IMR-90 (cell line): ENCODE measurements at regions not wholly inside any gene's neighbourhood (a gene's known extent, or its start where the extent isn't known, plus 50 kb on each side); places are given as distances from the start of the nearest gene placed in this dataset.

Source experiments
- ATAC-seq: fragments of 200-7000 bp; cut with Tn5 transposase; 2 replicates; pipeline ENCODE4 v1.9.1; 2020; ENCODE audit warnings: low read depth, mild to moderate bottlenecking, moderate library complexity
- BruUV-seq: library from RNA; stranded (reverse); fragments of 400-500 nt; replicated peaks from 2 replicates; lab custom pipeline; 2021; lab: Mats Ljungman, UMichigan
- CTCF ChIA-PET: fragments of 300-600 bp; formaldehyde crosslinking; extraction: SDS; loops from one replicate; lab custom pipeline; 2021; ENCODE audit warnings: antibody characterized with exemption; lab: Yijun Ruan, JAX
- POLR2A ChIA-PET: fragments of 300-600 bp; sonication (Branson Sonifier 250); formaldehyde crosslinking; loops from one replicate; lab custom pipeline; 2022; ENCODE audit warnings: antibody characterized with exemption; ENCODE audit not compliant: unreplicated experiment; lab: Charles Lee
- DNase-seq: peaks from one replicate; pipeline ENCODE4 v3.0.0; 2013
- H2AFZ ChIP-seq: replicated peaks from 2 replicates; pipeline ENCODE3; 2013; ENCODE audit warnings: low read length, mild to moderate bottlenecking; ENCODE audit not compliant: poor library complexity
- H2AK5ac ChIP-seq: 2 replicates; pipeline ENCODE4 v1.6.1; 2013; ENCODE audit warnings: low read depth, low read length, inconsistent platforms
- H2AK9ac ChIP-seq: replicated peaks from 2 replicates; pipeline ENCODE3; 2013; ENCODE audit warnings: mild to moderate bottlenecking, low read depth, low read length, moderate library complexity; ENCODE audit not compliant: poor library complexity
- H2BK120ac ChIP-seq: 2 replicates; pipeline ENCODE4 v1.6.1; 2013; ENCODE audit warnings: low read depth, low read length, inconsistent platforms
- H2BK15ac ChIP-seq: 3 replicates; pipeline ENCODE4 v1.6.1; 2013; ENCODE audit warnings: low read depth, low read length, inconsistent platforms
- H2BK20ac ChIP-seq: 2 replicates; pipeline ENCODE4 v1.6.1; 2013; ENCODE audit warnings: low read depth, mild to moderate bottlenecking, inconsistent platforms, low read length, moderate library complexity
- H2BK5ac ChIP-seq: 2 replicates; pipeline ENCODE4 v1.6.1; 2013; ENCODE audit warnings: mild to moderate bottlenecking, low read depth, low read length, inconsistent platforms; ENCODE audit not compliant: poor library complexity, severe bottlenecking
- H3K14ac ChIP-seq: replicated peaks from 2 replicates; pipeline ENCODE4 v1.6.1; 2013; ENCODE audit warnings: low read depth, low read length, inconsistent platforms
- H3K18ac ChIP-seq: 2 replicates; pipeline ENCODE4 v1.6.1; 2013; ENCODE audit warnings: low read depth, low read length, control low read depth
- H3K23ac ChIP-seq: 2 replicates; pipeline ENCODE4 v1.6.1; 2013; ENCODE audit warnings: low read depth, low read length, inconsistent platforms
- H3K27ac ChIP-seq: 2 replicates; pipeline ENCODE4 v1.5.1; 2013; ENCODE audit warnings: mild to moderate bottlenecking, control low read depth, low read length; ENCODE audit not compliant: insufficient read depth
- H3K27me3 ChIP-seq: 2 replicates; pipeline ENCODE4 v1.6.1; 2013; ENCODE audit warnings: low read length; ENCODE audit not compliant: control insufficient read depth, insufficient read depth
- H3K36me3 ChIP-seq: 2 replicates; pipeline ENCODE4 v1.6.1; 2013; ENCODE audit warnings: low read length, mixed read lengths; ENCODE audit not compliant: control insufficient read depth, insufficient read depth
- H3K4ac ChIP-seq: 2 replicates; pipeline ENCODE4 v1.6.1; 2013; ENCODE audit warnings: low read depth, low read length, inconsistent platforms
- H3K4me1 ChIP-seq: 2 replicates; pipeline ENCODE4 v1.6.1; 2013; ENCODE audit warnings: low read length, mixed read lengths; ENCODE audit not compliant: control insufficient read depth, insufficient read depth
- H3K4me2 ChIP-seq: 2 replicates; pipeline ENCODE4 v1.6.1; 2013; ENCODE audit warnings: low read depth, mild to moderate bottlenecking, control low read depth, low read length, moderate library complexity
- H3K4me3 ChIP-seq: 2 replicates; pipeline ENCODE4 v1.5.1; 2013; ENCODE audit warnings: low read depth, mild to moderate bottlenecking, control low read depth, low read length, moderate library complexity; ENCODE audit not compliant: insufficient read depth
- H3K56ac ChIP-seq: 2 replicates; pipeline ENCODE4 v1.6.1; 2013; ENCODE audit warnings: low read length, inconsistent platforms; ENCODE audit not compliant: insufficient read depth; ENCODE audit errors: extremely low read depth
- H3K79me1 ChIP-seq, 2 experiments: 2 replicates each; pipeline ENCODE4 v1.6.1; 2013; ENCODE audit warnings: low read length in 2 of 2, inconsistent platforms in 1 of 2, low read depth in 1 of 2
- H3K9ac ChIP-seq: 2 replicates; pipeline ENCODE4 v1.6.1; 2013; ENCODE audit warnings: low read depth, low read length, control low read depth
- H3K9me1 ChIP-seq: 2 replicates; pipeline ENCODE4 v1.6.1; 2013; ENCODE audit warnings: low read length, inconsistent platforms; ENCODE audit not compliant: insufficient read depth
- H3K9me3 ChIP-seq: 2 replicates; pipeline ENCODE4 v1.6.1; 2013; ENCODE audit warnings: low read length; ENCODE audit not compliant: control insufficient read depth, insufficient read depth
- H4K20me1 ChIP-seq: 2 replicates; pipeline ENCODE4 v1.6.1; 2013; ENCODE audit warnings: low read length, inconsistent platforms; ENCODE audit not compliant: insufficient read depth
- H4K5ac ChIP-seq: 2 replicates; pipeline ENCODE4 v1.6.1; 2013; ENCODE audit warnings: mild to moderate bottlenecking, low read depth, low read length, control low read depth
- H4K8ac ChIP-seq, 2 experiments: 2 replicates each; pipeline ENCODE4 v1.6.1; 2013; ENCODE audit warnings: low read depth in 2 of 2, low read length in 2 of 2, control low read depth in 1 of 2, inconsistent platforms in 1 of 2
- H4K91ac ChIP-seq: 2 replicates; pipeline ENCODE4 v1.6.1; 2013; ENCODE audit warnings: low read depth, low read length, inconsistent platforms; ENCODE audit not compliant: insufficient read depth
- FOS ChIP-seq: fragments of 150-350 bp; IDR thresholded peaks from 2 replicates; pipeline ENCODE4 v1.6.1; 2016; ENCODE audit warnings: low read depth, low read length
- MAFK ChIP-seq: IDR thresholded peaks from 2 replicates; pipeline ENCODE4 v1.6.1; 2012; ENCODE audit warnings: low read depth, low read length, improper control_type of control experiment
- RCOR1 ChIP-seq: IDR thresholded peaks from 2 replicates; pipeline ENCODE4 v1.6.1; 2012; ENCODE audit warnings: mild to moderate bottlenecking, low read length, improper control_type of control experiment; ENCODE audit not compliant: insufficient replicate concordance
- WGBS, 2 experiments: methylation state at CpG; one replicate each; pipeline versions ENCODE4 v1.1.5 to v1.1.7; 2013; ENCODE audit warnings: missing lambda C conversion rate in 2 of 2; ENCODE audit not compliant: insufficient read length in 1 of 2; ENCODE audit errors: extremely low coverage in 2 of 2; 5-methylcytosine and 5-hydroxymethylcytosine counted together
- dilution Hi-C: fragments of 300-500 bp; cut with HindIII; formaldehyde crosslinking; loops from one replicate; pipeline ENCODE4 v1.14.3; 2018; ENCODE audit warnings: low sequenced_read_pairs; ENCODE audit not compliant: unreplicated experiment
- in situ Hi-C: fragments of 300-500 bp; cut with MboI; formaldehyde crosslinking; loops from 3 replicates; pipeline ENCODE4 v1.14.3; 2019; ENCODE audit warnings: low sequenced_read_pairs, inconsistent platforms, mixed read lengths
- intact Hi-C: fragments of 100-400 bp; cut with micrococcal nuclease; formaldehyde crosslinking; loops from 2 replicates; pipeline ENCODE4 v1.10.0; 2022

GRCh38 chr10:131693766-131694165 is 207.0 kb upstream of the PPP2R2D start:
- no peak overlapping the region for H2AFZ ChIP-seq
- H4K20me1 ChIP-seq = no peaks in the 10 kb centered on the region
- 73% methylated on average over 3 of the region's 8 CpGs; no CpG with 5 or more reads in 1 of the 2 experiments for WGBS, 2 experiments
- ChIA-PET POLR2A (no interaction called here), CTCF (no interaction called here)
- no peak overlapping the region for H4K91ac ChIP-seq
- DNase-seq (no peak), ATAC-seq (no peak)
- in situ Hi-C loops (no loop called here), intact Hi-C loops (no loop called here), dilution Hi-C loops (no loop called here)
- H3K36me3 ChIP-seq = no peaks in the 10 kb centered on the region
- H2AK5ac ChIP-seq = no peak overlapping the region
- H3K79me1 ChIP-seq = no peaks in the 10 kb centered on the region
- no peak overlapping the region for H4K5ac ChIP-seq
- H2BK20ac ChIP-seq = no peak overlapping the region
- H3K4me2 ChIP-seq = no peak overlapping the region
- no peak overlapping the region for H3K4me3 ChIP-seq
- no peak overlapping the region for H3K23ac ChIP-seq
- H3K27me3 ChIP-seq = no peaks in the 10 kb centered on the region
- H2AK9ac ChIP-seq = no peak overlapping the region
- no peak for TF ChIP-seq MAFK
- TF ChIP-seq RCOR1 = no peak
- no peak for TF ChIP-seq FOS
- H3K9me3 ChIP-seq = peaks cover 61% of the 10 kb centered on the region
- H3K56ac ChIP-seq = no peak overlapping the region
- no peak overlapping the region for H3K27ac ChIP-seq
- no TSS peak for BruUV-seq
- no peak overlapping the region for H3K4ac ChIP-seq
- H2BK5ac ChIP-seq = no peak overlapping the region
- no peak overlapping the region for H2BK120ac ChIP-seq
- H3K18ac ChIP-seq = no peak overlapping the region
- H3K9ac ChIP-seq = no peak overlapping the region
- no peak overlapping the region for H2BK15ac ChIP-seq
- no peaks in the 10 kb centered on the region for H3K9me1 ChIP-seq
- H3K4me1 ChIP-seq = no peaks in the 10 kb centered on the region
- H4K8ac ChIP-seq = no peak overlapping the region
- H3K14ac ChIP-seq = no peak overlapping the region
